Astrocyte of the cerebellum (primary cell): ENCODE measurements at regions not wholly inside any gene's neighbourhood (a gene's known extent, or its start where the extent isn't known, plus 50 kb on each side); places are given as distances from the start of the nearest gene placed in this dataset.

Source experiments
- DNase-seq: peaks from one replicate; pipeline ENCODE4 v3.0.0-alpha.2; 2011; ENCODE audit warnings: low read depth
- H3K4me3 ChIP-seq: 2 replicates; pipeline ENCODE4 v1.5.1; 2011; ENCODE audit warnings: mild to moderate bottlenecking, low read depth, low read length, moderate library complexity
- in situ Hi-C: cut with HindIII; loops from 2 replicates; pipeline ENCODE4 v1.10.0; 2017; ENCODE audit warnings: low sequenced_read_pairs
- TF ChIP-seq, protein P1 (sequence below): IDR thresholded peaks from 2 replicates; pipeline ENCODE4 v1.5.1; 2012; ENCODE audit warnings: low read length, low read depth, moderate library complexity, mild to moderate bottlenecking; ENCODE audit errors: missing control alignments

DNA sequence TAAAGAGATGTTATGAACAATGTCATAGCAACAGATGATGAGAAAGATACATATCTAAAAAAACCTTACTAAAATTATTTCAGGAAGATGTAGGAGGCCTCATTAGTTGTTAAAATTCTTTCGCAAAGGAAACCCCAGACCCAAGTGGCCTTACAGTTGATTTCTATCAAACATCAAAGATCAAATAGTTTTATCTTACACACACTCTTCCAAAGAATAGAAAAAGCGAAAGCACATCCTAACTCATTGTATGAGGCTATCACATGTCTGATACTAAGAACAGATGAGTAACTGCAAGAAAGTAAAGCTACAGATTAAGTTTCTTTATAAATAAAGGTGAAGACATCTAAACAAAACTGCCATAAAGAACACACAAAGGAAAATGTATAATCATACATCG, 82.9 kb upstream of the GDF10 start:
- H3K4me3 ChIP-seq: no peak overlapping the region
- DNase-seq: no peak
- in situ Hi-C loops: no loop called here
- TF ChIP-seq, protein P1, sequence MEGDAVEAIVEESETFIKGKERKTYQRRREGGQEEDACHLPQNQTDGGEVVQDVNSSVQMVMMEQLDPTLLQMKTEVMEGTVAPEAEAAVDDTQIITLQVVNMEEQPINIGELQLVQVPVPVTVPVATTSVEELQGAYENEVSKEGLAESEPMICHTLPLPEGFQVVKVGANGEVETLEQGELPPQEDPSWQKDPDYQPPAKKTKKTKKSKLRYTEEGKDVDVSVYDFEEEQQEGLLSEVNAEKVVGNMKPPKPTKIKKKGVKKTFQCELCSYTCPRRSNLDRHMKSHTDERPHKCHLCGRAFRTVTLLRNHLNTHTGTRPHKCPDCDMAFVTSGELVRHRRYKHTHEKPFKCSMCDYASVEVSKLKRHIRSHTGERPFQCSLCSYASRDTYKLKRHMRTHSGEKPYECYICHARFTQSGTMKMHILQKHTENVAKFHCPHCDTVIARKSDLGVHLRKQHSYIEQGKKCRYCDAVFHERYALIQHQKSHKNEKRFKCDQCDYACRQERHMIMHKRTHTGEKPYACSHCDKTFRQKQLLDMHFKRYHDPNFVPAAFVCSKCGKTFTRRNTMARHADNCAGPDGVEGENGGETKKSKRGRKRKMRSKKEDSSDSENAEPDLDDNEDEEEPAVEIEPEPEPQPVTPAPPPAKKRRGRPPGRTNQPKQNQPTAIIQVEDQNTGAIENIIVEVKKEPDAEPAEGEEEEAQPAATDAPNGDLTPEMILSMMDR: no peak

DNA sequence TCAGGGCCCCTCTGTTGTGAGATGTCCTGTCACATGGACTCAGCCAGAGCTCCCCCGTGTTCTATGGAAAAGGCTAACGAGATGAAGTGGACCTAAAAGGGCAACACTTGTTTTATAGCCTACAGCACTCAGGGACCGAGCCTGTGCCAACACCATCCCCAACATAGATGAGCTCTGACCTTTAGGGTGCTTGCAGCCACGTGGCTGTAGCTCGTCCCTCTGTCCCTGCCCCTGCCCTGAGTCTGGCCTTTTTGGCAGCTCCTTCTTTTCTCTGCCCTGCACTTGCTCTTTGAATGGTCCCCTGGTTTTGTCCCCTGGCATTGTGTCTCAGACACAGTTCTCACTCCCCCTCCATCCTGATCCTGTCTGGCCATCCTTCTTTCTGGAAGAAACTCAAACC, 81.2 kb upstream of the GDF10 start:
- TF ChIP-seq, protein P1: no peak
- in situ Hi-C loops: no loop called here

DNA sequence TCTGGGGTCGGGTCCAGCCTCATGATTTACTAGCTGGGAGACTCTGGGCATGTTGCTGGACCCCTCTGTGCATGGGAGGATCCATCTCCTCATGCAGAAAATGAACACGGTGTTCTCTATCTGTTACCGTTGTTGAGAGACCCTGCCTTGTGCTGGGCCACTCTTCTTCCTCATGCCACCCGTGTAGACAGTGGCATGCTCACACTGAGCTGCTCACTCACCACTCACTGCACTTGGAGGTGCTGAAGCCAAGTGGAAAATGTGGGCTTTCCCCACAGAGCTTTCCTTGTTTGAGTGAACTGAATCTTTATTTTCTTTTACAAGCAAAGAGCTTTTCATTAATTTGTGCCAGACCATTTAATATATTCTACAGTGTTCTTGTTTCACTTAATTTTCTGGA, 77.5 kb upstream of the GDF10 start:
- in situ Hi-C loops: no loop called here
- TF ChIP-seq, protein P1: no peak
- H3K4me3 ChIP-seq: no peak overlapping the region
- no peak for DNase-seq

More for the DNA sequence above, 81.2 kb upstream of the GDF10 start:
- DNase-seq: no peak
- no peak overlapping the region for H3K4me3 ChIP-seq

DNA sequence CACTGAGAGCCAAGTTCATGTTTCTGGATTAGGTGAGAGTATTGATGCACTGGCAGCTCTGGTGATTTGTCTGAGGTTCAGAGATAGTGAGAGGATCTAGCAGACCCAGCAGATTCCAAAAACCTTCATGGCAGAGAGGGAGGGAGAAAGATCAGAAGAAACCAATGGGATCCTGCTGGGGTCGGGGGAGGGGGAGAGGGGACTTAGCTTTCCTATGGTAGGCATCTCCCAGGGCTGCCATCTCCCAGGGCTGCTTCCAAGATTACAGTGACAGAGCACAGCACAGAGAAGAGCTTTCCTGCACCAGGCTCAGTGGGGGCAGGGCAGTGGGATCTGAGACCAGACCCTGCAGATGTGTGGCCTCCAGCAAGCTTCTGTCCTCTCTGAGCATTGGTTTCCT, 76.8 kb upstream of the GDF10 start:
- DNase-seq: no peak
- TF ChIP-seq, protein P1: no peak
- no peak overlapping the region for H3K4me3 ChIP-seq
- in situ Hi-C loops: no loop called here

DNA sequence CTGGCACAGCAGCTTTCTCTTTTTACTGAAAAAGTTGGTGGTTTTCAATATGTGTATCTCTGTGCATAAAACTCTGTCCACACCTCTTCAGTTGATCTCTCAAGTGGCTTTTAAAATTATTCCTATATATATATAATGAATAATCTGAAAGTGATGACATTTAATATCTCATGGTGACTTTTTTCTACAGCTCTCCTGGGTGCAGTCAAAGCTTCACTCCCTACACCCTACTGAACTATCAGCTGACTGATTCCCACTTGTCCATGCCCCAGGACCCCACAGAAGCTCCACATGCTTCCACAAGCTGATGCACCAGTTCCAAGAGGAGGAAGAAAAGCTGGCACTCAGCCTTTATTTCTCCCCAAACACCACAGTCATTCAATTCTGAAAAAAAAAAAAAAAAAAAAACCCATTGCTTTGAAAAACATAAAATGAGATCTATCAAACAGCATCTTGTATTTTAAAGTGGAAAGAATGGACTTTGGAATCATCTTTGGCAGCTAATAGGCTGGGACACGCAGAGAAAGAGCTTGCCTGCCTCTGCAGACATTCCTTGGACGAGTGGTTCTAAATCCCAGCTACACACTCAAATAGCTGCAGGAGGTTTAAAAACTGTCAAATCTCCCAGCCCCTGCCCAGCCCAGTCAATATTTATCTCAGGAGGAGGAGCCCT, 75.3 kb upstream of the GDF10 start:
- TF ChIP-seq, protein P1: no peak
- no peak overlapping the region for H3K4me3 ChIP-seq
- in situ Hi-C loops: no loop called here
- no peak for DNase-seq

DNA sequence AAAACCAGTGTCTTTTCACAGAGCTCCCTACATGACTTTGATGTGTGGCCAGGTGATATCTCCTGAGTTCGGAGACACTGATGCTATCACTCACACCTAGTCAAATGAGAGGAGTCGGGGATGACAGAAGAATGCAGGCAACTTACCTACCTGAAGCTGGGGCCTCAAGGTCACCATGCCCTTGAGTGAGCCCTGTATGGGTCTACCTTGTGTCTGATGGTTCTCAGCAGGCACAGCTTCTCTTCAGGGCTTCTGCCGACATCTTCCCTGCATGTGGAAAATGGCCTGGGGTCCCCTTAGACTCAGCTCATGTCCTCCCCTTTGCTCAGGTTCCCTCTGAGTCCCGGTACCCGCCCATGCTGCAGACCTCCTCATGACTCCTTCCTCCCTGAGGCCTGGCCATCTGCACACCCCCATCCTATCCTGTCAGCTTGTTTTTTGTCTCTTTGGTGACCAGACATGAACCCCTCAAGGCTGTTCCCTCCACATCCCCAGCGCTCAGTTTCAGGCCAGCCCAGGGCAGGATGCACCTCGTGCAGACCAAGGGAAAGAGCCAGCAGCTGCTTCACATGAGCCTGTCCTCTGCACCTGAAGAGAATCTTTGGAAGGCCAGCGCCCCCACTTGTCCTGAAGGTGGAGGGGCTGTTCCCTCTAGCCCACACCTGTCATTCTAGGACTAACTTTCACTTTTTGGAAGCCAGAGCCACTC, 74.6 kb upstream of the GDF10 start:
- in situ Hi-C loops: no loop called here
- no peak overlapping the region for H3K4me3 ChIP-seq
- TF ChIP-seq, protein P1: no peak
- DNase-seq: no peak
